GM23338 (cell line): ENCODE measurements at regions not wholly inside any gene's neighbourhood (a gene's known extent, or its start where the extent isn't known, plus 50 kb on each side); places are given as distances from the start of the nearest gene placed in this dataset.

Experiments used
- ATAC-seq: fragments of 200-7000 bp; cut with Tn5 transposase; 3 replicates; pipeline ENCODE4 v1.9.1; 2020
- DNase-seq: peaks from one replicate; pipeline ENCODE4 v3.0.0-alpha.2; 2015; ENCODE audit warnings: low spot score
- H2AFZ ChIP-seq: fragments of 200-600 bp; sonication (generic); 2 replicates; pipeline ENCODE4 v1.8.0; 2016; ENCODE audit warnings: antibody characterized with exemption, mild to moderate bottlenecking, moderate library complexity
- H3F3A ChIP-seq: fragments of 200-600 bp; sonication (generic); replicated peaks from 2 replicates; pipeline ENCODE4 v1.8.0; 2017; ENCODE audit warnings: antibody characterized with exemption, mixed run types, low read depth
- H3K27ac ChIP-seq: fragments of 200-600 bp; sonication (generic); 2 replicates; pipeline ENCODE4 v1.6.1; 2016; ENCODE audit warnings: low read depth
- H3K27me3 ChIP-seq: fragments of 200-600 bp; sonication (generic); 2 replicates; pipeline ENCODE4 v1.8.0; 2016; ENCODE audit warnings: mild to moderate bottlenecking, mixed run types, moderate library complexity; ENCODE audit not compliant: insufficient read depth
- H3K36me3 ChIP-seq: fragments of 200-600 bp; sonication (generic); 2 replicates; pipeline ENCODE4 v1.8.0; 2016; ENCODE audit warnings: mild to moderate bottlenecking; ENCODE audit not compliant: insufficient read depth
- H3K4me1 ChIP-seq: fragments of 200-600 bp; sonication (generic); 2 replicates; pipeline ENCODE4 v1.8.0; 2016; ENCODE audit warnings: mild to moderate bottlenecking, moderate library complexity; ENCODE audit not compliant: insufficient read depth
- H3K4me2 ChIP-seq: fragments of 200-600 bp; sonication (generic); 2 replicates; pipeline ENCODE4 v1.7.1; 2017; ENCODE audit warnings: mixed run types
- H3K4me3 ChIP-seq: fragments of 200-600 bp; sonication (generic); 2 replicates; pipeline ENCODE4 v1.6.1; 2016; ENCODE audit warnings: mixed run types
- H3K79me2 ChIP-seq: fragments of 200-600 bp; sonication (generic); replicated peaks from 2 replicates; pipeline ENCODE4 v1.8.0; 2017; ENCODE audit warnings: mild to moderate bottlenecking; ENCODE audit not compliant: insufficient read depth
- H3K9me2 ChIP-seq: fragments of 200-600 bp; sonication (generic); 2 replicates; pipeline ENCODE4 v1.8.0; 2017; ENCODE audit not compliant: insufficient read depth
- H4K20me1 ChIP-seq: fragments of 200-600 bp; sonication (generic); replicated peaks from 2 replicates; pipeline ENCODE4 v1.8.0; 2017; ENCODE audit warnings: mild to moderate bottlenecking; ENCODE audit not compliant: insufficient read depth
- H3K27ac Mint-ChIP-seq: 2 replicates; pipeline ENCODE4 v1.8.0; 2020; ENCODE audit warnings: inconsistent platforms, mild to moderate bottlenecking, moderate library complexity, mixed read lengths
- H3K27me3 Mint-ChIP-seq: 3 replicates; pipeline ENCODE4 v1.8.0; 2022; ENCODE audit warnings: low read depth, mild to moderate bottlenecking, moderate library complexity, mixed read lengths, inconsistent platforms; ENCODE audit not compliant: insufficient read depth, poor library complexity
- H3K36me3 Mint-ChIP-seq: 3 replicates; pipeline ENCODE4 v1.8.0; 2021; ENCODE audit warnings: low read depth, mild to moderate bottlenecking, inconsistent platforms, moderate library complexity, mixed read lengths
- H3K4me1 Mint-ChIP-seq: 3 replicates; pipeline ENCODE4 v1.8.0; 2020; ENCODE audit warnings: mild to moderate bottlenecking, inconsistent platforms, mixed read lengths
- H3K4me3 Mint-ChIP-seq: 3 replicates; pipeline ENCODE4 v1.8.0; 2021; ENCODE audit warnings: moderate library complexity, mild to moderate bottlenecking, inconsistent platforms, mixed read lengths
- H3K9me3 Mint-ChIP-seq: 3 replicates; pipeline ENCODE4 v1.8.0; 2020; ENCODE audit warnings: moderate library complexity, mild to moderate bottlenecking, inconsistent platforms, mixed read lengths
- EZH2 ChIP-seq: fragments of 200-600 bp; sonication (generic); IDR thresholded peaks from one replicate; pipeline ENCODE4 v1.8.0; 2017; ENCODE audit warnings: antibody characterized with exemption, mild to moderate bottlenecking, low read depth; ENCODE audit not compliant: unreplicated experiment
- JUNB ChIP-seq: IDR thresholded peaks from one replicate; pipeline ENCODE4 v1.6.1; 2016; ENCODE audit warnings: antibody characterized with exemption; ENCODE audit not compliant: unreplicated experiment
- POLR2AphosphoS5 ChIP-seq: IDR thresholded peaks from 2 replicates; pipeline ENCODE4 v1.6.1; 2016; ENCODE audit warnings: antibody characterized with exemption, low read depth
- STAT1 ChIP-seq: IDR thresholded peaks from one replicate; pipeline ENCODE4 v1.6.1; 2016; ENCODE audit warnings: antibody characterized with exemption; ENCODE audit not compliant: unreplicated experiment
- ZNF114 ChIP-seq: fragments of 250-450 bp; sonication (Bioruptor Pico); IDR thresholded peaks from 2 replicates; pipeline ENCODE4 v1.5.0; 2020; ENCODE audit warnings: mild to moderate bottlenecking, moderate library complexity
- TF ChIP-seq, protein P1 (sequence below), 2 experiments: fragments of 200-600 bp in 1 of 2; sonication (generic) in 1 of 2; conservative IDR thresholded peaks; 2 replicates each; pipeline versions ENCODE4 v1.5.1 to v1.6.1; 2016 to 2017; ENCODE audit warnings: antibody characterized with exemption in 2 of 2, low read depth in 2 of 2, mild to moderate bottlenecking in 2 of 2, moderate library complexity in 1 of 2
- TF ChIP-seq, protein P2 (sequence below): IDR thresholded peaks from 2 replicates; pipeline ENCODE4 v1.6.1; 2016; ENCODE audit warnings: antibody characterized with exemption
- TF ChIP-seq, protein P3 (sequence below): IDR thresholded peaks from one replicate; pipeline ENCODE4 v1.6.1; 2018; ENCODE audit warnings: antibody characterized with exemption; ENCODE audit not compliant: unreplicated experiment

DNA sequence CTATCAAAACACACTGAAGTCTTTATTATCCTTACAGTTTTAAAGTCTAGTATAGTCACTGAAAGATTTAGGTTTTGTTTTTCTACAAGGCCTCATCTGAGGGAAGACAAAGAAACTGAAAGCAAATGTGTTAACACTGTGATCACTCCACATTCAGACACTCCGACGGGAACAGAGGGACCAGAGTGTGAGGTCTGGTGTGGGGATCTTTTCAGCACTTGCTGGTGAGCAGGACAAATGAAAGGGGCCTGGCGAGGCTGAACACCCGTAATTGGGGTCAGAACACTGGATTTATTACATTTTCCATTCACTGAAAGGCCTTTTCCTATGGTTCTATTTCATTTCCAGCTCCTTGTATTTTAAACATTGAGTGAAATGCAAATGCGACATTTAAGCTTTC lies 910.5 kb downstream of the CDH11 start:
- Mint-ChIP-seq H3K4me1 (peaks cover 6% of the 10 kb centered on the region; the same call in 2 of the 3 replicates), H3K36me3 (no peaks in the 10 kb centered on the region), H3K27me3 (no peaks in the 10 kb centered on the region), H3K27ac (no peak overlapping the region), H3K9me3 (no peaks in the 10 kb centered on the region), H3K4me3 (no peak overlapping the region)
- DNase-seq = no peak
- peaks cover 2% of the 10 kb centered on the region; the same call in 1 of the 2 replicates for H3K9me2 ChIP-seq
- no peaks in the 10 kb centered on the region for H3K4me1 ChIP-seq
- no peaks in the 10 kb centered on the region for H3F3A ChIP-seq
- H3K4me3 ChIP-seq = no peak overlapping the region
- no peak overlapping the region for H3K4me2 ChIP-seq
- no peaks in the 10 kb centered on the region for H3K27me3 ChIP-seq
- H3K36me3 ChIP-seq = no peaks in the 10 kb centered on the region
- H3K79me2 ChIP-seq = no peaks in the 10 kb centered on the region
- no peak overlapping the region for H3K27ac ChIP-seq
- no peak for ATAC-seq
- TF ChIP-seq, protein P1, sequence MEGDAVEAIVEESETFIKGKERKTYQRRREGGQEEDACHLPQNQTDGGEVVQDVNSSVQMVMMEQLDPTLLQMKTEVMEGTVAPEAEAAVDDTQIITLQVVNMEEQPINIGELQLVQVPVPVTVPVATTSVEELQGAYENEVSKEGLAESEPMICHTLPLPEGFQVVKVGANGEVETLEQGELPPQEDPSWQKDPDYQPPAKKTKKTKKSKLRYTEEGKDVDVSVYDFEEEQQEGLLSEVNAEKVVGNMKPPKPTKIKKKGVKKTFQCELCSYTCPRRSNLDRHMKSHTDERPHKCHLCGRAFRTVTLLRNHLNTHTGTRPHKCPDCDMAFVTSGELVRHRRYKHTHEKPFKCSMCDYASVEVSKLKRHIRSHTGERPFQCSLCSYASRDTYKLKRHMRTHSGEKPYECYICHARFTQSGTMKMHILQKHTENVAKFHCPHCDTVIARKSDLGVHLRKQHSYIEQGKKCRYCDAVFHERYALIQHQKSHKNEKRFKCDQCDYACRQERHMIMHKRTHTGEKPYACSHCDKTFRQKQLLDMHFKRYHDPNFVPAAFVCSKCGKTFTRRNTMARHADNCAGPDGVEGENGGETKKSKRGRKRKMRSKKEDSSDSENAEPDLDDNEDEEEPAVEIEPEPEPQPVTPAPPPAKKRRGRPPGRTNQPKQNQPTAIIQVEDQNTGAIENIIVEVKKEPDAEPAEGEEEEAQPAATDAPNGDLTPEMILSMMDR (conservative IDR thresholded peaks at IDR 0.05; ENCODE audit: low read depth in 2 of 2) = no peak
- TF ChIP-seq ZNF114 = no peak
- TF ChIP-seq STAT1 = no peak
- no peak for TF ChIP-seq EZH2
- TF ChIP-seq POLR2AphosphoS5 = no peak
- TF ChIP-seq, protein P2, sequence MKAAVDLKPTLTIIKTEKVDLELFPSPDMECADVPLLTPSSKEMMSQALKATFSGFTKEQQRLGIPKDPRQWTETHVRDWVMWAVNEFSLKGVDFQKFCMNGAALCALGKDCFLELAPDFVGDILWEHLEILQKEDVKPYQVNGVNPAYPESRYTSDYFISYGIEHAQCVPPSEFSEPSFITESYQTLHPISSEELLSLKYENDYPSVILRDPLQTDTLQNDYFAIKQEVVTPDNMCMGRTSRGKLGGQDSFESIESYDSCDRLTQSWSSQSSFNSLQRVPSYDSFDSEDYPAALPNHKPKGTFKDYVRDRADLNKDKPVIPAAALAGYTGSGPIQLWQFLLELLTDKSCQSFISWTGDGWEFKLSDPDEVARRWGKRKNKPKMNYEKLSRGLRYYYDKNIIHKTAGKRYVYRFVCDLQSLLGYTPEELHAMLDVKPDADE = no peak
- TF ChIP-seq, protein P3, sequence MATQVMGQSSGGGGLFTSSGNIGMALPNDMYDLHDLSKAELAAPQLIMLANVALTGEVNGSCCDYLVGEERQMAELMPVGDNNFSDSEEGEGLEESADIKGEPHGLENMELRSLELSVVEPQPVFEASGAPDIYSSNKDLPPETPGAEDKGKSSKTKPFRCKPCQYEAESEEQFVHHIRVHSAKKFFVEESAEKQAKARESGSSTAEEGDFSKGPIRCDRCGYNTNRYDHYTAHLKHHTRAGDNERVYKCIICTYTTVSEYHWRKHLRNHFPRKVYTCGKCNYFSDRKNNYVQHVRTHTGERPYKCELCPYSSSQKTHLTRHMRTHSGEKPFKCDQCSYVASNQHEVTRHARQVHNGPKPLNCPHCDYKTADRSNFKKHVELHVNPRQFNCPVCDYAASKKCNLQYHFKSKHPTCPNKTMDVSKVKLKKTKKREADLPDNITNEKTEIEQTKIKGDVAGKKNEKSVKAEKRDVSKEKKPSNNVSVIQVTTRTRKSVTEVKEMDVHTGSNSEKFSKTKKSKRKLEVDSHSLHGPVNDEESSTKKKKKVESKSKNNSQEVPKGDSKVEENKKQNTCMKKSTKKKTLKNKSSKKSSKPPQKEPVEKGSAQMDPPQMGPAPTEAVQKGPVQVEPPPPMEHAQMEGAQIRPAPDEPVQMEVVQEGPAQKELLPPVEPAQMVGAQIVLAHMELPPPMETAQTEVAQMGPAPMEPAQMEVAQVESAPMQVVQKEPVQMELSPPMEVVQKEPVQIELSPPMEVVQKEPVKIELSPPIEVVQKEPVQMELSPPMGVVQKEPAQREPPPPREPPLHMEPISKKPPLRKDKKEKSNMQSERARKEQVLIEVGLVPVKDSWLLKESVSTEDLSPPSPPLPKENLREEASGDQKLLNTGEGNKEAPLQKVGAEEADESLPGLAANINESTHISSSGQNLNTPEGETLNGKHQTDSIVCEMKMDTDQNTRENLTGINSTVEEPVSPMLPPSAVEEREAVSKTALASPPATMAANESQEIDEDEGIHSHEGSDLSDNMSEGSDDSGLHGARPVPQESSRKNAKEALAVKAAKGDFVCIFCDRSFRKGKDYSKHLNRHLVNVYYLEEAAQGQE = no peak
- H4K20me1 ChIP-seq = no peaks in the 10 kb centered on the region
- H2AFZ ChIP-seq = 0 out of 2 replicates have a peak overlapping the region, but pooled peaks have one; percentile 11

DNA sequence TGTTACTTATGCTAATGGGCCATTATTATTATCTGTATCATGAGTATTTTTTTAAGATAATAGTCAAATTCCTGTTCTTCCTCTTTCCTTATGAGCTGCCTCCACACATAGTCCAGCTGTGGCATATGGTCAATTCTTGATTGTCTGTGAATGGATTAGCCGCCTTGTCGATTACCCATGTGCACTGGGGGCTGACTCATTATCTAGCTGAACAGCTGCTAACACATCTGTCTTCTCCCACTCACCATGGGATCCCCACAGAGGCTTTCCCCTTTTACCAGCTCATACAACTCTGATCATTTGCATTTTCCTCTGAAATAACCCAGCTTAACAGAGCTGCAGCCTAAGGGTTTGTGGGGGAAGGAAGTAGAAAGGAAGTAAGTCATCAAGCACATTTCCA lies 915.0 kb downstream of the CDH11 start:
- H2AFZ ChIP-seq = no peak overlapping the region
- H3K36me3 ChIP-seq = no peaks in the 10 kb centered on the region
- Mint-ChIP-seq H3K27ac (no peak overlapping the region), H3K9me3 (no peaks in the 10 kb centered on the region), H3K4me3 (no peak overlapping the region), H3K4me1 (peaks cover 6% of the 10 kb centered on the region; the same call in 2 of the 3 replicates), H3K36me3 (no peaks in the 10 kb centered on the region), H3K27me3 (no peaks in the 10 kb centered on the region)
- no peak overlapping the region for H3K27ac ChIP-seq
- no peak overlapping the region for H3K4me3 ChIP-seq
- ATAC-seq (no peak), DNase-seq (no peak)
- no peaks in the 10 kb centered on the region for H3K4me1 ChIP-seq
- H3K79me2 ChIP-seq = no peaks in the 10 kb centered on the region
- no peaks in the 10 kb centered on the region for H3F3A ChIP-seq
- H3K9me2 ChIP-seq = 0 out of 2 replicates have a peak, but pooled peaks cover 5% of the 10 kb centered on the region
- H3K27me3 ChIP-seq = no peaks in the 10 kb centered on the region
- no peaks in the 10 kb centered on the region for H4K20me1 ChIP-seq
- H3K4me2 ChIP-seq = no peak overlapping the region
- TF ChIP-seq JUNB = no peak
- TF ChIP-seq EZH2 = no peak
